ENCODE measurements at regions not wholly inside any gene's neighbourhood (a gene's known extent, or its start where the extent isn't known, plus 50 kb on each side); places are given as distances from the start of the nearest gene placed in this dataset.

DNA sequence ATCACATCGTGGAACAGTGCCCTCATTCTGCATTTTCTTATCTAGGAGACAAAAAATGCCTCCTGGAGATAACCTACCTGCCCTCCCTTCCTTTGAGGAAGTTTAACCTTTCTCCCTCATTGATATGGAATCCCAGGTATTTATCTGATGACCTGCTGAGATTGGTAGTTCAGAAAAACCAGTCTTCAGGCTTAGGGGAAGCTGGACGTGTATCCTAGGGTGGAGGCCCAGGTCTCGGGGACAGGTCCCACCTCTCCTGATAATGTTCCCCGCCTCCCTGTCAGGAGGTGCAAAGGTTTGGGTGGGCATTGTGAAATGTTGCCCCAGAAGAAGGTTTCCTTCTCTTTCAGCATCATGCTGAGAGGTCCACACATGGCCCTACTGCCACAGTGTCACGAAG, 186.9 kb upstream of the NAV2 start:
- no peaks in the 10 kb centered on the region for H4K20me1 ChIP-seq (ENCODE audit: control insufficient read depth, insufficient read depth, low read depth, low read length)
- TF ChIP-seq, protein P1, sequence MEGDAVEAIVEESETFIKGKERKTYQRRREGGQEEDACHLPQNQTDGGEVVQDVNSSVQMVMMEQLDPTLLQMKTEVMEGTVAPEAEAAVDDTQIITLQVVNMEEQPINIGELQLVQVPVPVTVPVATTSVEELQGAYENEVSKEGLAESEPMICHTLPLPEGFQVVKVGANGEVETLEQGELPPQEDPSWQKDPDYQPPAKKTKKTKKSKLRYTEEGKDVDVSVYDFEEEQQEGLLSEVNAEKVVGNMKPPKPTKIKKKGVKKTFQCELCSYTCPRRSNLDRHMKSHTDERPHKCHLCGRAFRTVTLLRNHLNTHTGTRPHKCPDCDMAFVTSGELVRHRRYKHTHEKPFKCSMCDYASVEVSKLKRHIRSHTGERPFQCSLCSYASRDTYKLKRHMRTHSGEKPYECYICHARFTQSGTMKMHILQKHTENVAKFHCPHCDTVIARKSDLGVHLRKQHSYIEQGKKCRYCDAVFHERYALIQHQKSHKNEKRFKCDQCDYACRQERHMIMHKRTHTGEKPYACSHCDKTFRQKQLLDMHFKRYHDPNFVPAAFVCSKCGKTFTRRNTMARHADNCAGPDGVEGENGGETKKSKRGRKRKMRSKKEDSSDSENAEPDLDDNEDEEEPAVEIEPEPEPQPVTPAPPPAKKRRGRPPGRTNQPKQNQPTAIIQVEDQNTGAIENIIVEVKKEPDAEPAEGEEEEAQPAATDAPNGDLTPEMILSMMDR (IDR thresholded peaks at IDR 0.05; ENCODE audit: low read depth, low read length, poor library complexity, severe bottlenecking): no peak
- TF ChIP-seq EZH2phosphoT487 (IDR thresholded peaks at IDR 0.05; ENCODE audit: borderline replicate concordance, low read length): no peak
- H3K4me1 ChIP-seq (ENCODE audit: control insufficient read depth, low read length): no peaks in the 10 kb centered on the region
- no peaks in the 10 kb centered on the region for H3K36me3 ChIP-seq (ENCODE audit: control insufficient read depth, low read length)
- H3K79me2 ChIP-seq (ENCODE audit: control insufficient read depth, low read length): no peaks in the 10 kb centered on the region
- no peak overlapping the region for H3K4me2 ChIP-seq (ENCODE audit: low read length)
- no peak overlapping the region for H3K27ac ChIP-seq (ENCODE audit: low read depth, low read length)
- no peaks in the 10 kb centered on the region for H3K9me3 ChIP-seq (ENCODE audit: control insufficient read depth, insufficient read depth, low read length)
- no peaks in the 10 kb centered on the region for H3F3A ChIP-seq (ENCODE audit: control insufficient read depth, insufficient read depth)
- no peak overlapping the region for H3K4me3 ChIP-seq (ENCODE audit: low read length)
- no peaks in the 10 kb centered on the region for H3K9me2 ChIP-seq (replicated peaks; ENCODE audit: control insufficient read depth, low read length)
- 0 out of 2 replicates have a peak, but pooled peaks cover 2% of the 10 kb centered on the region for H3K27me3 ChIP-seq (ENCODE audit: control insufficient read depth, low read length)

- H3K4me2 ChIP-seq (ENCODE audit: low read length): no peak overlapping the region
- H3K9me2 ChIP-seq (replicated peaks; ENCODE audit: control insufficient read depth, low read length): no peaks in the 10 kb centered on the region
- no peaks in the 10 kb centered on the region for H3K9me3 ChIP-seq (ENCODE audit: control insufficient read depth, insufficient read depth, low read length)
- H3F3A ChIP-seq (ENCODE audit: control insufficient read depth, insufficient read depth): no peaks in the 10 kb centered on the region
- no peak overlapping the region for H3K27ac ChIP-seq (ENCODE audit: low read depth, low read length)
- H3K4me3 ChIP-seq (ENCODE audit: low read length): no peak overlapping the region
- H3K4me1 ChIP-seq (ENCODE audit: control insufficient read depth, low read length): no peaks in the 10 kb centered on the region
- no peaks in the 10 kb centered on the region for H4K20me1 ChIP-seq (ENCODE audit: control insufficient read depth, insufficient read depth, low read depth, low read length)
- 0 out of 2 replicates have a peak, but pooled peaks cover 2% of the 10 kb centered on the region for H3K27me3 ChIP-seq (ENCODE audit: control insufficient read depth, low read length)
- no peaks in the 10 kb centered on the region for H3K79me2 ChIP-seq (ENCODE audit: control insufficient read depth, low read length)
- TF ChIP-seq, protein P1 (IDR thresholded peaks at IDR 0.05; ENCODE audit: low read depth, low read length, poor library complexity, severe bottlenecking): no peak
- TF ChIP-seq EZH2phosphoT487 (IDR thresholded peaks at IDR 0.05; ENCODE audit: borderline replicate concordance, low read length): no peak
- no peaks in the 10 kb centered on the region for H3K36me3 ChIP-seq (ENCODE audit: control insufficient read depth, low read length)
Measured at GRCh38 chr11:19525276-19525675, 187.4 kb upstream of the NAV2 start.

- Histone ChIP-seq H3K36me3 (ENCODE audit: control insufficient read depth, low read length) (no peaks in the 10 kb centered on the region), H3K27ac (ENCODE audit: low read depth, low read length) (no peak overlapping the region), H3F3A (ENCODE audit: control insufficient read depth, insufficient read depth) (no peaks in the 10 kb centered on the region), H3K9me3 (ENCODE audit: control insufficient read depth, insufficient read depth, low read length) (no peaks in the 10 kb centered on the region), H4K20me1 (ENCODE audit: control insufficient read depth, insufficient read depth, low read depth, low read length) (no peaks in the 10 kb centered on the region), H3K4me2 (ENCODE audit: low read length) (no peak overlapping the region), H3K4me1 (ENCODE audit: control insufficient read depth, low read length) (no peaks in the 10 kb centered on the region), H3K27me3 (ENCODE audit: control insufficient read depth, low read length) (no peaks in the 10 kb centered on the region), H3K9me2 (replicated peaks; ENCODE audit: control insufficient read depth, low read length) (no peaks in the 10 kb centered on the region), H3K79me2 (ENCODE audit: control insufficient read depth, low read length) (no peaks in the 10 kb centered on the region), H3K4me3 (ENCODE audit: low read length) (no peak overlapping the region)
- TF ChIP-seq EZH2phosphoT487 (IDR thresholded peaks at IDR 0.05; ENCODE audit: borderline replicate concordance, low read length): no peak
- TF ChIP-seq, protein P1 (IDR thresholded peaks at IDR 0.05; ENCODE audit: low read depth, low read length, poor library complexity, severe bottlenecking): no peak
Measured at GRCh38 chr11:19524171-19524671, 188.4 kb upstream of the NAV2 start.
